ENCODE measurements at regions not wholly inside any gene's neighbourhood (a gene's known extent, or its start where the extent isn't known, plus 50 kb on each side); places are given as distances from the start of the nearest gene placed in this dataset.

DNA sequence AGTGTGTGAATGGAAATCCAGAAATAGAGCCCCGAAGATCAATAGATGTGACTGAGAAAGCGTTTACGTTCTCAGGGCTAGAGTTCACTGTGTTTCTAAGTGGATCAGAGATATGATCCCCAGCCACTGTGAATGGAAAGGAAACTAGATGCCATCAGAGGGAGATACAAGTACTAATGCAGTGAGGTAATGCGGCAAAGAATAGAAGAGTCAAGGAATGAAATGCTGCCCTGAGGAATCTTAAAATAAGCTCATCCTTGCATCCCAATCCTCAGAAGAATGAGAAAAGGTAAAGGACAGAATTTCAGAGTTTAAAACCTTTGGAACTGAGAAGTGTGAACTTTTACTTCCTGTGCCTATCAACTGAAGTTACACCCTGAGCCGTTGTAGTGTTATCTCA is 165.5 kb upstream of the ESRRG start:
- TF ChIP-seq, protein P1, sequence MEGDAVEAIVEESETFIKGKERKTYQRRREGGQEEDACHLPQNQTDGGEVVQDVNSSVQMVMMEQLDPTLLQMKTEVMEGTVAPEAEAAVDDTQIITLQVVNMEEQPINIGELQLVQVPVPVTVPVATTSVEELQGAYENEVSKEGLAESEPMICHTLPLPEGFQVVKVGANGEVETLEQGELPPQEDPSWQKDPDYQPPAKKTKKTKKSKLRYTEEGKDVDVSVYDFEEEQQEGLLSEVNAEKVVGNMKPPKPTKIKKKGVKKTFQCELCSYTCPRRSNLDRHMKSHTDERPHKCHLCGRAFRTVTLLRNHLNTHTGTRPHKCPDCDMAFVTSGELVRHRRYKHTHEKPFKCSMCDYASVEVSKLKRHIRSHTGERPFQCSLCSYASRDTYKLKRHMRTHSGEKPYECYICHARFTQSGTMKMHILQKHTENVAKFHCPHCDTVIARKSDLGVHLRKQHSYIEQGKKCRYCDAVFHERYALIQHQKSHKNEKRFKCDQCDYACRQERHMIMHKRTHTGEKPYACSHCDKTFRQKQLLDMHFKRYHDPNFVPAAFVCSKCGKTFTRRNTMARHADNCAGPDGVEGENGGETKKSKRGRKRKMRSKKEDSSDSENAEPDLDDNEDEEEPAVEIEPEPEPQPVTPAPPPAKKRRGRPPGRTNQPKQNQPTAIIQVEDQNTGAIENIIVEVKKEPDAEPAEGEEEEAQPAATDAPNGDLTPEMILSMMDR (IDR thresholded peaks at IDR 0.05; ENCODE audit: insufficient read depth, low read length, missing control alignments): no peak

DNA sequence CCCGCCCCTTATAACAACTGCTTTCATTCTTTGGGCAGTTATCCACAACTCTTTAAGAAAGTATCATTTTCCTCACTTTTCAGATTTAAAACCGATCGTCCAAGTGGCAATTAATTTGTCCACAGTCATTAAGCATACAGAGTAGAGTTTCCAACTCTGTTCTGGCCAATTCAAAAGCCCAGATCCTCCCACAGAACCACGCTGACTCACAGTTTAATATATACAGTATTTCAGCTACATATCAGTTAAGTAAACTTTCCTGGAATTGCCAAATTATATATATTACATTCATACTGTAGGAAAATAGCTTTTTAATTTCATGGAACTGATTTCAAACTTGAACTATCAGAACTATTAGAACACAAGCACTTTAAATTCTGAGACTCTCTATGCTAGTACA is 163.8 kb upstream of the ESRRG start:
- ChIA-PET CTCF (no interaction called here), POLR2A (no interaction called here)
- no peak overlapping the region for H3K4me3 ChIP-seq (ENCODE audit: low read depth, low read length)
- TF ChIP-seq, protein P1 (IDR thresholded peaks at IDR 0.05; ENCODE audit: insufficient read depth, low read length, missing control alignments): no peak
- no peak for DNase-seq (ENCODE audit: low read depth, low spot score)

More for the DNA sequence above, 165.5 kb upstream of the ESRRG start:
- ChIA-PET POLR2A (no interaction called here), CTCF (no interaction called here)
- H3K4me3 ChIP-seq (ENCODE audit: low read depth, low read length): no peak overlapping the region
- DNase-seq (ENCODE audit: low read depth, low spot score): no peak

DNA sequence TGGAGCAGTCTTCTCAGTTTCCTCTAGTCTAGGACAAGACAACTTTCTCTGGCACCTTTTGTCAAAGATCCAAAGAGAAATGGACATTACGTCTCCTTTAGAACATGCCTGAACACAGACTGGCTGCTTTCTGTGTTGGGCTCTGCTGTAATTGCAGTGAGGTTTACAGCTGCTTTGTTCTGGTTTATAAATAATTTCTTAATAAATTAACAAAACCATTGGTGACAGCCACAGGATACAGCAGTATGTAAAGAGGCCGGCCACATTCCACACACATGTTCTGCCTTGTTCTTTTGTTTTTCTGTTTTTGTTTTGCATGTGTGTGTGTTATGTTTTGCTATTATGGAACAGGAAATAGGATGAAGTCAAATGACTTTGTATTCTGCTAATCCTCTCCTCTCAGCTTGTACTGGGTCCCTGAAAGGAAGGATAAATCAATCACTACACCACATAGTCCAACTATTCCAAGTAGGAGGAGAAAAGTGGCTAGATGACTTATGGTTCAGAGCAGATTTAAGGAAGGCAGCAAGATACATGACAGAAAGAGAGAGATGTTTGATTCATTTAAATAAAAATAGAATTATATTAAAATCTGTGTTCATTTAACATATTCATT is 161.5 kb upstream of the ESRRG start:
- ChIA-PET POLR2A (no interaction called here), CTCF (no interaction called here)
- TF ChIP-seq, protein P1 (IDR thresholded peaks at IDR 0.05; ENCODE audit: insufficient read depth, low read length, missing control alignments): no peak
- H3K4me3 ChIP-seq (ENCODE audit: low read depth, low read length): no peak overlapping the region
- DNase-seq (ENCODE audit: low read depth, low spot score): no peak

DNA sequence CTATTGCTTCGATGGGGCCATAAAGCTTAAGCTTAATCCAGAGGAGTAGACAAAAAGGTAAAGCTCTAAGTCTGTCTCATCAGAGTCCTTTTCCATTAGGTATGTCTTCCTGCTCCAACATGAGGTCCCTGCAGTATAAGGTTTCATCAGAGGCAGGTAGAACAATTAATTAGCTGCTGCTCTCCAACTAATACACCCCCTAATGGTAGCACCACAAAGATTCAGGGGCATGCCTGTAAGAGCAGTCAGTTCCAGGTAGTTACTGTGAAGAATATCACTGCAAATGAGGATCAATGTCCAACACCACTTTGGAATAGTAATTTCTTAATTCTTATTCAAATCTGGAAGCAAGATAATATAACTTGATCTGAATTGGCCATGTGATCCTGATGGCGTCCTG is 160.3 kb upstream of the ESRRG start:
- no peak overlapping the region for H3K4me3 ChIP-seq (ENCODE audit: low read depth, low read length)
- no peak for DNase-seq (ENCODE audit: low read depth, low spot score)
- ChIA-PET CTCF (no interaction called here), POLR2A (no interaction called here)
- TF ChIP-seq, protein P1 (IDR thresholded peaks at IDR 0.05; ENCODE audit: insufficient read depth, low read length, missing control alignments): no peak

DNA sequence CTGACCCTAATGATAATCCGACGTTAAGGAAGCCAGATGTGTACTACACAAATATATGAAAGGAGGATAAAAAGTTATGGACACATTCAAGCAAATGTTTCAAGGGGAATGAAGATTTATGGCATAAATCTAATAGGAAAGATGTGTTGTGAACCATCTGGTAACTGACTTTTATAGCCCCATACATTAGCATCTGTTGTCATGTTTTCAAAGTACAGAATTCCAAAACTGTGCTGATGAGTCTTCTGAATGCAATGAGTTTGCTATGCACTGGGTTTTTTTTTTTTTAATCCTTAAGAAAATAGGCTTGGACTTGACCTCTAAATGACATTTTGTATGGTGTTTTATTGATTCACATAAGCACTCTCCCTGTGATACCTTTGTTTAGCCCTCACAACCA is 158.5 kb upstream of the ESRRG start:
- POLR2A ChIA-PET: no interaction called here
- CTCF ChIA-PET: no interaction called here
- no peak for DNase-seq (ENCODE audit: low read depth, low spot score)
- H3K4me3 ChIP-seq (ENCODE audit: low read depth, low read length): no peak overlapping the region
- TF ChIP-seq, protein P1 (IDR thresholded peaks at IDR 0.05; ENCODE audit: insufficient read depth, low read length, missing control alignments): no peak

DNA sequence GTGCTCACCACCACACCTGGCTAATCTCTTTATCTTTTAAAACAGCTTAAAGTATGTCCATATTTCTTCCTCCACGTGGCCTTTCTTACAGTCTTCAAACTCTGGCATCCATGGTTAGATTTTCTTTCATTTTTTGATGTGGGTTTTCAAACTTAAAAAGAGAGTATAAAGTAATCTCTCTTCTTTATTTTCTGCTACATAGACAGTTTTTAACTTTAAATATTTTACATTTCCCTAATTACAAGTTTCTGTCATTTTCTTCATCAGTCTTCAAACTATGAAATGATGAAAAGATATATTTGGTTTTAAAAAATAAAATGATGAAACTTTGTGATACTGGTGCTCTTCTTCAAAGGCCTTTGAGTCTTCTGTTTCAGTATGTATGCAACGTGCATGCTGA is 143.5 kb upstream of the ESRRG start:
- TF ChIP-seq, protein P1 (IDR thresholded peaks at IDR 0.05; ENCODE audit: insufficient read depth, low read length, missing control alignments): no peak
- DNase-seq (ENCODE audit: low read depth, low spot score): no peak
- ChIA-PET CTCF (interaction anchor here (0.6 kb wide), 1 partner anchor 146 kb away, joined by 3 read pairs; no protein-coding TSS in a partner anchor), POLR2A (no interaction called here)
- H3K4me3 ChIP-seq (ENCODE audit: low read depth, low read length): no peak overlapping the region
